ENCODE measurements at regions not wholly inside any gene's neighbourhood (a gene's known extent, or its start where the extent isn't known, plus 50 kb on each side); places are given as distances from the start of the nearest gene placed in this dataset.

- ATAC-seq (no peak), FAIRE-seq (no peak), DNase-seq (ENCODE audit: low spot score) (no peak)
- in situ Hi-C loops (cut with HindIII; ENCODE audit: extremely low pct_ligation_motif_present, low pct_unique_long_range_greater_than_20kb) = no loop called here
- no peaks in the 10 kb centered on the region for H3K36me3 ChIP-seq (replicated peaks in 1 of 2; ENCODE audit: control insufficient read depth in 1 of 2, insufficient read depth in 2 of 2, low read length in 2 of 2)
- no peaks in the 10 kb centered on the region for H3K4me1 ChIP-seq (ENCODE audit: insufficient read depth, low read length)
- no peak overlapping the region for H3K4me2 ChIP-seq (ENCODE audit: low read depth, low read length)
- intact Hi-C loops (cut with micrococcal nuclease; ENCODE audit: unreplicated experiment) = no loop called here
- H3K9ac ChIP-seq (ENCODE audit: insufficient read depth, low read depth, low read length) = no peak overlapping the region
- no peak for TF ChIP-seq ZNF530 (CRISPR knock-in tag; IDR thresholded peaks at IDR 0.05; ENCODE audit: low read depth)
- TF ChIP-seq, protein P1, sequence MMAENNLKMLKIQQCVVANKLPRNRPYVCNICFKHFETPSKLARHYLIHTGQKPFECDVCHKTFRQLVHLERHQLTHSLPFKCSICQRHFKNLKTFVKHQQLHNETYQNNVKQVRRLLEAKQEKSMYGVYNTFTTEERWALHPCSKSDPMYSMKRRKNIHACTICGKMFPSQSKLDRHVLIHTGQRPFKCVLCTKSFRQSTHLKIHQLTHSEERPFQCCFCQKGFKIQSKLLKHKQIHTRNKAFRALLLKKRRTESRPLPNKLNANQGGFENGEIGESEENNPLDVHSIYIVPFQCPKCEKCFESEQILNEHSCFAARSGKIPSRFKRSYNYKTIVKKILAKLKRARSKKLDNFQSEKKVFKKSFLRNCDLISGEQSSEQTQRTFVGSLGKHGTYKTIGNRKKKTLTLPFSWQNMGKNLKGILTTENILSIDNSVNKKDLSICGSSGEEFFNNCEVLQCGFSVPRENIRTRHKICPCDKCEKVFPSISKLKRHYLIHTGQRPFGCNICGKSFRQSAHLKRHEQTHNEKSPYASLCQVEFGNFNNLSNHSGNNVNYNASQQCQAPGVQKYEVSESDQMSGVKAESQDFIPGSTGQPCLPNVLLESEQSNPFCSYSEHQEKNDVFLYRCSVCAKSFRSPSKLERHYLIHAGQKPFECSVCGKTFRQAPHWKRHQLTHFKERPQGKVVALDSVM (CRISPR knock-in tag; IDR thresholded peaks at IDR 0.05) = 0 out of 2 replicates have a peak, but pooled peaks have one; percentile 12
- no peak overlapping the region for H2AFZ ChIP-seq (ENCODE audit: low read length)
- no TSS peak for BruUV-seq (replicated peaks)
- ChIA-PET POLR2A (no interaction called here), CTCF (ENCODE audit: low intra/inter-chr PET ratio, low total read pairs) (no interaction called here)
- H3K4me3 ChIP-seq (replicated peaks in 1 of 3; ENCODE audit: insufficient read depth in 1 of 3, low read depth in 2 of 3, low read length in 3 of 3) = no peak overlapping the region
- H3K27ac ChIP-seq (ENCODE audit: extremely low read length, insufficient read depth, low read length) = no peak overlapping the region
- H4K20me1 ChIP-seq (ENCODE audit: insufficient read depth, low read length) = no peaks in the 10 kb centered on the region
- WGBS (ENCODE audit: low lambda C conversion rate) = 43% methylated on average over 15 of the region's 16 CpGs
- H3K27me3 ChIP-seq (ENCODE audit: control insufficient read depth in 1 of 2, insufficient read depth in 2 of 2, low read length in 2 of 2) = peaks cover 0 to 3% of the 10 kb centered on the region in 2 experiments; a peak in 2 of 5 replicates
- H3K79me2 ChIP-seq (ENCODE audit: insufficient read depth, low read length) = no peaks in the 10 kb centered on the region
- no peaks in the 10 kb centered on the region for H3K9me3 ChIP-seq (ENCODE audit: low read length)
Measured at GRCh38 chr4:53959343-53960120, 104.9 kb downstream of the CHIC2 start.

- Histone ChIP-seq H3K9me3 (ENCODE audit: low read length) (no peaks in the 10 kb centered on the region), H3K79me2 (ENCODE audit: insufficient read depth, low read length) (no peaks in the 10 kb centered on the region), H3K4me2 (ENCODE audit: low read depth, low read length) (no peak overlapping the region), H3K27me3 (ENCODE audit: control insufficient read depth in 1 of 2, insufficient read depth in 2 of 2, low read length in 2 of 2) (peaks cover 0 to 3% of the 10 kb centered on the region in 2 experiments; a peak in 2 of 5 replicates), H4K20me1 (ENCODE audit: insufficient read depth, low read length) (no peaks in the 10 kb centered on the region), H2AFZ (ENCODE audit: low read length) (no peak overlapping the region), H3K27ac (ENCODE audit: extremely low read length, insufficient read depth, low read length) (no peak overlapping the region), H3K4me1 (ENCODE audit: insufficient read depth, low read length) (no peaks in the 10 kb centered on the region), H3K9ac (ENCODE audit: insufficient read depth, low read depth, low read length) (no peak overlapping the region), H3K4me3 (replicated peaks in 1 of 3; ENCODE audit: insufficient read depth in 1 of 3, low read depth in 2 of 3, low read length in 3 of 3) (no peak overlapping the region), H3K36me3 (replicated peaks in 1 of 2; ENCODE audit: control insufficient read depth in 1 of 2, insufficient read depth in 2 of 2, low read length in 2 of 2) (no peaks in the 10 kb centered on the region)
- POLR2A ChIA-PET = no interaction called here
- BruUV-seq (replicated peaks) = no TSS peak
- TF ChIP-seq, protein P2, sequence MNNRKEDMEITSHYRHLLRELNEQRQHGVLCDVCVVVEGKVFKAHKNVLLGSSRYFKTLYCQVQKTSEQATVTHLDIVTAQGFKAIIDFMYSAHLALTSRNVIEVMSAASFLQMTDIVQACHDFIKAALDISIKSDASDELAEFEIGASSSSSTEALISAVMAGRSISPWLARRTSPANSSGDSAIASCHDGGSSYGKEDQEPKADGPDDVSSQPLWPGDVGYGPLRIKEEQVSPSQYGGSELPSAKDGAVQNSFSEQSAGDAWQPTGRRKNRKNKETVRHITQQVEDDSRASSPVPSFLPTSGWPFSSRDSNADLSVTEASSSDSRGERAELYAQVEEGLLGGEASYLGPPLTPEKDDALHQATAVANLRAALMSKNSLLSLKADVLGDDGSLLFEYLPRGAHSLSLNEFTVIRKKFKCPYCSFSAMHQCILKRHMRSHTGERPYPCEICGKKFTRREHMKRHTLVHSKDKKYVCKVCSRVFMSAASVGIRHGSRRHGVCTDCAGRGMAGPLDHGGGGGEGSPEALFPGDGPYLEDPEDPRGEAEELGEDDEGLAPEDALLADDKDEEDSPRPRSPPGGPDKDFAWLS (CRISPR knock-in tag; IDR thresholded peaks at IDR 0.05; ENCODE audit: borderline replicate concordance) = no peak
- 0 out of 4 replicates have a peak, but pooled peaks of 1 of the 2 experiments have one; percentile 1 for TF ChIP-seq MAFK (conservative IDR thresholded peaks at IDR 0.05 in 1 of 2, IDR thresholded peaks at IDR 0.05 in 1 of 2; ENCODE audit: low read length in 2 of 2)
- DNase-seq (ENCODE audit: low spot score) = no peak
- FAIRE-seq = no peak
- in situ Hi-C loops (cut with HindIII; ENCODE audit: extremely low pct_ligation_motif_present, low pct_unique_long_range_greater_than_20kb) = no loop called here
- intact Hi-C loops (cut with micrococcal nuclease; ENCODE audit: unreplicated experiment) = no loop called here
- no peak for ATAC-seq
- CTCF ChIA-PET (ENCODE audit: low intra/inter-chr PET ratio, low total read pairs) = no interaction called here
Measured at GRCh38 chr4:53956454-53956853, 108.0 kb downstream of the CHIC2 start.
